Left ventricle myocardium inferior (tissue), 1 donor: ENCODE measurements at regions not wholly inside any gene's neighbourhood (a gene's known extent, or its start where the extent isn't known, plus 50 kb on each side); places are given as distances from the start of the nearest gene placed in this dataset.

Experiments
- DNase-seq: peaks from one replicate; pipeline ENCODE4 v3.0.0-alpha.2; 2020
- H3K27ac ChIP-seq: fragments of 200-600 bp; replicated peaks from 2 replicates; pipeline ENCODE4 v1.8.0; 2021
- H3K27me3 ChIP-seq: fragments of 200-600 bp; 2 replicates; pipeline ENCODE4 v1.8.0; 2021; ENCODE audit warnings: low read depth
- H3K36me3 ChIP-seq: fragments of 200-600 bp; 2 replicates; pipeline ENCODE4 v1.8.0; 2021
- H3K4me1 ChIP-seq: fragments of 200-600 bp; 2 replicates; pipeline ENCODE4 v1.8.0; 2021
- H3K4me3 ChIP-seq: fragments of 200-600 bp; 2 replicates; pipeline ENCODE4 v1.8.0; 2021; ENCODE audit warnings: mild to moderate bottlenecking, moderate library complexity
- H3K9me3 ChIP-seq: fragments of 200-600 bp; replicated peaks from 2 replicates; pipeline ENCODE4 v1.8.0; 2021
- intact Hi-C: fragments of 100-400 bp; cut with micrococcal nuclease; formaldehyde crosslinking; loops from one replicate; pipeline ENCODE4 v1.11.0; 2022
- TF ChIP-seq, protein P1 (sequence below): fragments of 200-600 bp; IDR thresholded peaks from 2 replicates; pipeline ENCODE4 v1.8.0; 2021; ENCODE audit warnings: antibody characterized with exemption, mild to moderate bottlenecking, borderline replicate concordance
- donor health status: DM: no; HTN: yes; CAD: no; lungs with severe emphysema.

DNA sequence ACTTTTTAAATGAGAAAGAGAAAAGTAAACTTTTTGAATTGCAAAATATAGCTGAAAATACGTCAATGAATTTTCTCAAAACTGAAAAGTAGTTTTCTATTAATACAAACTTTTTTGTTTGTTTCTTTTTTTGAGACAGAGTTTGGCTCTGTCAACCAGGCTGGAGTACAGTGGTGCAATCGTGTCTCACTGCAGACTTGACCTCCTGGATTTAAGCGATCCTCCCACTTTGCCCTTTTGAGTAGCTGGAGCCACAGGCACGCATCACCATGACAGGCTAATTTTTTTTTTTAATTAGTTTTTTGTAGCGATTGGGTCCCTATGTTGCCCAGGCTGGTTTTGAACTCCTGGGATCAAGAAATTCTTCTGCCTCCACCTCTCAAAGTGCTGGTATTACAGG is 610.4 kb downstream of the ELAVL2 start:
- Histone ChIP-seq H3K4me1 (no peaks in the 10 kb centered on the region), H3K9me3 (no peaks in the 10 kb centered on the region), H3K4me3 (no peak overlapping the region), H3K27me3 (no peaks in the 10 kb centered on the region), H3K27ac (no peak overlapping the region), H3K36me3 (no peaks in the 10 kb centered on the region)
- intact Hi-C loops = no loop called here
- TF ChIP-seq, protein P1, sequence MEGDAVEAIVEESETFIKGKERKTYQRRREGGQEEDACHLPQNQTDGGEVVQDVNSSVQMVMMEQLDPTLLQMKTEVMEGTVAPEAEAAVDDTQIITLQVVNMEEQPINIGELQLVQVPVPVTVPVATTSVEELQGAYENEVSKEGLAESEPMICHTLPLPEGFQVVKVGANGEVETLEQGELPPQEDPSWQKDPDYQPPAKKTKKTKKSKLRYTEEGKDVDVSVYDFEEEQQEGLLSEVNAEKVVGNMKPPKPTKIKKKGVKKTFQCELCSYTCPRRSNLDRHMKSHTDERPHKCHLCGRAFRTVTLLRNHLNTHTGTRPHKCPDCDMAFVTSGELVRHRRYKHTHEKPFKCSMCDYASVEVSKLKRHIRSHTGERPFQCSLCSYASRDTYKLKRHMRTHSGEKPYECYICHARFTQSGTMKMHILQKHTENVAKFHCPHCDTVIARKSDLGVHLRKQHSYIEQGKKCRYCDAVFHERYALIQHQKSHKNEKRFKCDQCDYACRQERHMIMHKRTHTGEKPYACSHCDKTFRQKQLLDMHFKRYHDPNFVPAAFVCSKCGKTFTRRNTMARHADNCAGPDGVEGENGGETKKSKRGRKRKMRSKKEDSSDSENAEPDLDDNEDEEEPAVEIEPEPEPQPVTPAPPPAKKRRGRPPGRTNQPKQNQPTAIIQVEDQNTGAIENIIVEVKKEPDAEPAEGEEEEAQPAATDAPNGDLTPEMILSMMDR = no peak
- DNase-seq = no peak

DNA sequence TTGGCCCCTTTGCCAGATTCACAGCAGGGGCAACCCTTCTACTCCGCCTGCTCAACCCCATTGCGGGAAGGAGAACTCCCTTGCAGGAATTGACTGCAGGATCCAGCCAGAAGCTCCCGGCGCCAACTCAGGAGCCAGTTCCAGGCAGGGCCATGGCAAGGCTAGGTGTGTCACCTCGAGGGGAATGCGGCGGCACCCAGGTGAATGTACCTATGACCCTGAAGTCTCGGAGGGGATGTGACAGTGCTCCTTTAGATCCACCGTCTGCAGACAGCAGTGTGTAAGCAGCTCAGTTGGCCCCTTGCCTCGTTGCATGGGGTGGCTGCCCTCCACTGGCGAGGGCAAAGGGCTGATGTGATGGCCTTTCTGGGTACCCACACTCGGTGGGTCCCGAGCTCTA is 606.6 kb downstream of the ELAVL2 start:
- no peak overlapping the region for H3K27ac ChIP-seq
- H3K4me3 ChIP-seq = no peak overlapping the region
- TF ChIP-seq, protein P1 = no peak
- H3K9me3 ChIP-seq = peaks cover 13% of the 10 kb centered on the region
- no peaks in the 10 kb centered on the region for H3K4me1 ChIP-seq
- DNase-seq = no peak
- H3K36me3 ChIP-seq = no peaks in the 10 kb centered on the region
- intact Hi-C loops = no loop called here
- no peaks in the 10 kb centered on the region for H3K27me3 ChIP-seq

DNA sequence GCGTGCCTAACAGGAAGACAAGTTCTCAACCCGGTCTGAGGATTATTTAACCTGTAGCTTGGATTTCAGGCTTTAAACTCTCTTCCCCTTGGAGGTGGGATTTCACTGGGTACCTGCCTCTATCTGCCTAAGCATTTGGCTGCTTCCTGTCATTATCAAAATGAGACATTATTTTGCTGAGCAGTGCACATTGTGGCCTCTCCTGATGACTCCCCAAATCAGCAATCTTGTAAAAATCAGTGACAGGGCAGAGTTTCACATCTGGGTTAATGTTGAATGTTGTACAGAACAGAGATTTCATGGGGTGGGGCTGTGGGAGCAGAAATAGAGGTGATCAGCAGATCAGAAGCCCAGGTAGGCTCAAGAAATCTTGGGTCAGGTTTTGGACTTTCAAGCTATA is 605.9 kb downstream of the ELAVL2 start:
- intact Hi-C loops = no loop called here
- H3K4me3 ChIP-seq = no peak overlapping the region
- TF ChIP-seq, protein P1 = no peak
- peaks cover 13% of the 10 kb centered on the region for H3K9me3 ChIP-seq
- no peaks in the 10 kb centered on the region for H3K4me1 ChIP-seq
- DNase-seq = no peak
- H3K27ac ChIP-seq = no peak overlapping the region
- no peaks in the 10 kb centered on the region for H3K27me3 ChIP-seq
- H3K36me3 ChIP-seq = no peaks in the 10 kb centered on the region

DNA sequence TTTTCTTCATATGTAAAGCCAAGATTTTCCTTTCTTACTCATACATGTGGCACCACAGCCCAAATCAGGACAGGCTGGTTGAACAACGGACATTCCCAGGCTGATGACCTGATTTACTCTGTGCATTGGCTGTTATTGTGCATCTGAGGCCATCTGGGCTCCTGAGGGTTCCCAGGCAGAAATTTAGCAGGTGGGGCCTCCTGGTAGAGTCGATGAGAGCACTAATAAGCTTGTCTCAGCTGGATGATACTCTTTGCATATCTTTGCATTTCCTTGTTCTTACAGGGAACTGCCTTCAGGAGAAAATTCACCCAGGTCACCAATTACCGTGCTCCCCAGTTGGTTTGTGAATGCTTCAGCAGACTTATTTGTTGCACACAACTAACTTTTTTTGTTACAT is 605.1 kb downstream of the ELAVL2 start:
- H3K4me1 ChIP-seq = no peaks in the 10 kb centered on the region
- intact Hi-C loops = no loop called here
- TF ChIP-seq, protein P1 = no peak
- H3K4me3 ChIP-seq = no peak overlapping the region
- no peaks in the 10 kb centered on the region for H3K27me3 ChIP-seq
- H3K9me3 ChIP-seq = peaks cover 13% of the 10 kb centered on the region
- no peak for DNase-seq
- no peak overlapping the region for H3K27ac ChIP-seq
- no peaks in the 10 kb centered on the region for H3K36me3 ChIP-seq

DNA sequence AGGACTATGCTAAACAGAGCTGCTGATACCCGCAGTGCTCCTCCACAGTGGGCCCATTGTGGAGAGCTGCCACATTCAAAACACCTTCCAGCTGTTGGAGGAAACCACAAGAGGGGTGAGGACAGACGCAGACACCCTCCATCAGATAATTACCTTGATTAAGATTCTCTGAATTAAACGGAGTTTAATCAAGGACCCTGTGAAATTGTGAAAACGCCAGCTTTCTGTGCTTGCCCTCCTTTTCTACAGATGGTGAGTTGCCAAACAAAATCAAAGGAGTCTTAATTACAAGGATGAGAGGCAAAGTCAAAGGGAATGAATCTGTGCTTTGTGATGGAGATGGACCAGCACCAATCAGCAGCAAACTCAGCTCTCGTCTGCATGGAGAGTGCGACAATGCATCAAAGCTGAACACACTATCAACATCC is 596.1 kb downstream of the ELAVL2 start:
- Histone ChIP-seq H3K4me1 (no peaks in the 10 kb centered on the region), H3K27ac (no peak overlapping the region), H3K9me3 (no peaks in the 10 kb centered on the region), H3K4me3 (no peak overlapping the region), H3K27me3 (no peaks in the 10 kb centered on the region), H3K36me3 (no peaks in the 10 kb centered on the region)
- TF ChIP-seq, protein P1 = no peak
- intact Hi-C loops = no loop called here
- no peak for DNase-seq

DNA sequence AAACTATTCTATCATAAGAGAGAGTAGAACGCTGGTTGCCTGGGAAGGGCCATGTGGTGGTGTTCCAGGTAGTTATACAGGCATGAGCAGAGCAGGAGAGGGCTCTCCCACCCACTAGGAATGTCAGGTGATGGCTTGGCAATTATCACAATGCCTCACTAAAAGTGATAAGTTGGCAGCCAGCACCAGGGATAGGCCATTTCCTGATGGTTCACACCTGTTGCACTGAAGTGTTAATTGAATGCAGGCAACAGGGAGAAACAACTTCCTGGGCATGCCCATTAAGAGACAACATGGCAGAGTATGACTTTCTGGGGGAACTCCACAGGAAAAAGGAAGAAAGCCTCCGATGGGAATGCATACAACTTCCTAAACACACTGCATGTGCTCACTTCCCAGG is 593.2 kb downstream of the ELAVL2 start:
- Histone ChIP-seq H3K36me3 (no peaks in the 10 kb centered on the region), H3K27me3 (no peaks in the 10 kb centered on the region), H3K9me3 (no peaks in the 10 kb centered on the region), H3K27ac (no peak overlapping the region), H3K4me1 (no peaks in the 10 kb centered on the region), H3K4me3 (no peak overlapping the region)
- intact Hi-C loops = no loop called here
- TF ChIP-seq, protein P1 = no peak
- DNase-seq = no peak
